HG02870 (cell line): ENCODE measurements at regions not wholly inside any gene's neighbourhood (a gene's known extent, or its start where the extent isn't known, plus 50 kb on each side); places are given as distances from the start of the nearest gene placed in this dataset.

Source experiments
- ATAC-seq: cut with Tn5 transposase; IDR thresholded peaks from one replicate; pipeline ENCODE4 v1.9.1; 2021; ENCODE audit warnings: mild to moderate bottlenecking, moderate library complexity; ENCODE audit not compliant: unreplicated experiment

DNA sequence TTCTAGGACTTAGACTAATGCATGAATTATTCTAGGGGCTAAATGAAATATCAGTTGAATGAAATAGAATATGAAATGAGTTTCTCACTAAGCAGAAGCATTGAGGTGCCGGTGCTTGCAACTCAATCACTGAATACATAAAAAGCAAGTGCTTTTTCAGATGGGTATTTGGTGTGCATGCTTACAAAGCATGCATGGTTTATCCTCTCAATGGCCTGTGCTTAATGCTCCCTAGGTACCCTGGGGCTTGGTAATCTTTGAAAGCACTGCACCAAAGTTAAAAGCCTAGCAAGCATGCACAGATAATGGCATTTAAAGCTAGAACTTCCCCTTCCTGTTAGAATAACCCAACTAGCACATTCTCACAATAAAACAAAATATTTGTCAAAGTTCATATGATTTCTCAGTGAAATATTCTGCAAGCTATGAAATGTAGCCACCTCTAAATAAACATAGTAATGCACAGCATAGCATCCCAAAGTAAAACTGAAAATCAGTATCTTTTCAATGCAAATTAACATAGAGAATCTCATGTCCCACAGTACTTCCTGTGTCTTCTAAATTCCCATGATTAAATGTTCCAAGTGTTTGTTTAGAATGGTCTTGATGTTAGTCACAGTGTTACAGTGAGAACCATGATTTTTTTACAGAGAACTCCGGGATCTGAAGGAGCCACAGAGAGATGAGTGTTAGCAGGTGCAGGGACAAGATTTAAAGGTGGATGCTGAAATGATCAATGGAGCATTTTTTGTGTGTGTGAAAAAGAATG is 143.4 kb upstream of the CDH6 start:
- no peak for ATAC-seq

DNA sequence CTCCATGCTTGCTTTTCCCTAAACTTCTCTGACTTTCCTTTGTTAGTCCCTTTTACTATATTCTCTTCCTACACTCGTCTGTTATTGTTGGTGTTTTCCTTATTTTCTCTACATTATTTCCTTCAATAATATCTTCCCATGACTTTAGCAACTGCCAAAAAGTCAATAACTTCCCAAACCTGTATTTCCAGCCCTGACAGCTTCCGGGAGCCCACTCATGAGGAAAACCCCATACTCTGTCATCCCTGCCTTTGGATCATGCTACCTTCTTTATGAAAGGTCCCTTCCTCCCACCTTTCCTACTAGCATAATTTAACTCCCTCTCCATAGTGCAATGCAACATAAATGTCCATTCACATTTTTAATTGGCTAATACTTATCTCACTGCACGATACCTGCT is 144.0 kb upstream of the CDH6 start:
- ATAC-seq, result no peak

DNA sequence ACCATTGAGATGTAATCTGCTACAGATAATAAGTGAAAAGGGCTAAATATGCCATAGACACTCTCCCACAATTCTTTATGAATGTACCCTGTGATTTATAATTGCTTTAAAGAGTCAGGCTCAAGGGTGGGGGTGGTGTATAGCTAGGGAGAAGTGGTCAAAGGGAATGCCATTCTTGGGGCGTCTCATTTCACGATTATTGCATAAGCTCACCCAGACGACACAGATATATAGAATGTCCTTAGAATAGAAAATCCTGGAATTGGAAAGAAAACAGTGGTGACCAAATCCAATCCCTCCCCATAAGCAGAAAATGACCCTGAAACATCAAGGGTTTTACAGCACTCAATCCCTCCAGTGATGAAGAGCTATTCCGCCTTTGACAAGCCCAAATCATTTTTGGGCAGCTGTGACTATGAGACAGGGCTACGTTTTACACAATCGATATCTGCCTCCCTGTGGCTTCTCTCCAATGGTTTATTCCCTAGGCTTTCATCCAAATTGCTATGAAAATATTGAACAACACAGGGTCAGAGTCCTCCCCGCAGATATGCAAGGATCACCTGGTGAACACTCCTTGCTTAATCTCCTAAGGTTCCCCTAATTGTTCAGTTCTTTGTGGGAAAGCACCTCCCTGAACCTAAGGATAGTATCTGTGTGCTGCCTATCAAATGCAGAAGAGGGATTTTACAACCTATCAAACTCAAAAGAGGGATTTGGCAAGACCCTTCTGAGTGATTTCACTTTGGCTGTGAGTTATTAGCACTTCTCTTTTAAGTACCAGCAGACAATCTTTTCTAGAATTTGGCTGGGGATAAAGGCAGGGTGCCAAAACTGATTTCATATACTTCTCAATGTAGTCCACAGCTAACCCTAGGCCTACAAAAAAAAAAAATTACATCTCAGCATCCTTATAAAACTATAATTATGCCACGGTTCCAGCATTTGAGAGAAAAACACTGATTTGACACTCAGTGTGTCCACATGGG is 144.9 kb upstream of the CDH6 start:
- no peak for ATAC-seq

DNA sequence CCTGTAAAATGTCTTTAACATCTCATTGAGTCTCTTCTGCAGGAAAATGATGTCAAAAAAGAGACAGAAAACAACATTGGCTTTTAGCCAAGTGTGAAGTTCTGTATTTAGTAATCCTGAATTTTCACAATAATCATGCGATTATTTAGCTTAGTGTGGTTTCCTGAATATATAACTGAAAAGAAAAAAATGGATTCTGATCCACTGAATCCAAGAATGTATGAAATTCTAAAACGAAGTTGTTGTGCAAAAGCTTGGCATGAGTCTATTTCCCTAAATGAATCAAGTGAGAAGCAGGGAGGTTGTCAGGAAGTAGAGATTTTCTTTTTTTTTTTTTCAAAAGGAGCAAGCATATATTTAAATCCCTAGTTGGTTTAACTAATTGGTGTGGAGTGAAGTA is 145.9 kb upstream of the CDH6 start:
- no peak for ATAC-seq

DNA sequence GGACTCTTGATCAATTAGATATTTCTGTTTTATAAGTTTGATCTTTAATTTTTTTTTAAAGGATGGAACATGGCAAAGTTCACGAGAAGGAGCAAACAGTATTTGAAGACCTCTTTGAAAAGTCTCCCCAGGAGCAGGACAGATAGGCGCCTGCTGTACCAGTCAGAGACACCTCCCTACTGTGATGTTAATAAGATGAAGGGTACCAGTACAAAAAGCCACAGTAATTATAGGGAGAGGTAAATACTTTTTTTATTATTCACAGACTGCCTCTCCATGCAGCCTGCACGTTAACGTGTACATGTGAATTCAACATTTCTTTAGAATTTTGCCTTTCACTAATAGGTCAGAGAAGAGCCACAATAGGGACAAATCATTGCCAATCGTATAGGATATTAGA is 146.5 kb upstream of the CDH6 start:
- no peak for ATAC-seq

DNA sequence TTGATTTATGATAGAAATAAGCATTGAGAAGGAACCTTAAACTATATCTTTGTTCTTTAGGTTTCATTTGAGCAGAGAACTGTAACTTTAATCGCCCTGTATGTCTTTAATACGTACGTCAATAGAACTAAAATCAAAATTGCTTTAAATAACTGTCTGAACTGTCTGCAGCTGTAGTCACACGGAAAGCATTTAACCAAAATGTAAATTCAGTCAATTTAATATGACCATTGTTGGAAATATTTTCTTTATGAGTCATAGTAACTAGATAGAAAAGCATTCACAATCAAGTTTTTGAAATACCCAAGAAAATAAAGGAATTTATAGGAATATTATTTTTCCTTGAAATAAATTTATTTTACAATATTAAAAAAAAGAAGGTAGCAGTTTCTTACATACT is 157.1 kb upstream of the CDH6 start:
- ATAC-seq, result no peak

DNA sequence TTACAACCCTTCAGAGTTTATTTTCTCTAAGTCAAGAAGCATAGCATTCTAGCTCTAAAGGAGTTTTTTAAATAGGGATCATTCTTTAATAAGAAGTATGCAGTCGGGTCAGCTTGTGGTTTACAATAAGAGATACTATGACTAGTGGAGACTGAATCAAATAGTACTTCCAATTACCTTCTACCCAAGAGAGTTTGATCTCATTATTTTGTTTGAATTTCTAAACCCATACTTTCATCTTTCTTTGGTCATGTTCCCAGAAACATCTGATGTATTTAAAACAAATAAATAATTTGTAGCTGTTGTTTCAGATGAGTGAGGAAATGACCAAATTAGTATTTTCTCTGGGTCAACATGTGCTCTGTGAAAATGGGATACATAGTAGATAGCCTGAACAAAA is 160.2 kb upstream of the CDH6 start:
- no peak for ATAC-seq

DNA sequence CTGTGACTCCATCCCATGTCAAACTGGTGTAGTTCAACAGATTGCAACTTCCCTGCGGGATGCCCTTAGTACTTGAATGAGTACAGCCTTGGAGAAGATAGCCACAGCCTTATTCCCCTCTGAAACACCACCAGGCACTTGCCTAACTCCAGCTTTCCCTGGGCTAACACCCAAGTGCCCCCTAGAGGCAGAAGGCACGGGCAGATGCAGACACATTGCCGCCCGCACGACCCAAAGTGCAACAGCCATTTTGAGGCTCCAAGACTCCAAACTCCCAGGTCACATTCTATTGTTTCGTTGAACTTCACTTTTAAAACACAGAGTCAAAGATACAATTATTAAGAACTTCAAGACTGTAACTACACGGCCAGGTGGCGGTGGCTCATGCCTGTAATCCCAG is 163.6 kb upstream of the CDH6 start:
- ATAC-seq, result no peak

DNA sequence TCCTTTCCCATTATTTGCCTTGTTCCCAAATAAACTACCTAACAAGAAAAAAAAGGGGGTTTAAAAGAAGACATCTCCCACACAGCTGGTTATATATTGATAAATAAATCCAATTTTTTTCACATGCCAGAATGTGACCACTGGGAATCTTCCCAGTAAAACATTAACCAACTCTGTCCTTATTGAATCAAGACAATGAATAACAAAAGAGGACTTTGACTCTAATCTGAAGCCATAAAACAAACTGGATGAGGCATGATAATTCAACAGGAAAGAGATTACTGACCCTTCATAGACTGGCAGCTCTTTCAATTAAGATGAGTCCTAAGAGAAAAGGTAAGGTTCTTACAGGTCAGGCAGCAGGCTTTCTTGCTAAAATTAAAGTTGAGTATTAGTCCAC is 165.8 kb upstream of the CDH6 start:
- no peak for ATAC-seq

DNA sequence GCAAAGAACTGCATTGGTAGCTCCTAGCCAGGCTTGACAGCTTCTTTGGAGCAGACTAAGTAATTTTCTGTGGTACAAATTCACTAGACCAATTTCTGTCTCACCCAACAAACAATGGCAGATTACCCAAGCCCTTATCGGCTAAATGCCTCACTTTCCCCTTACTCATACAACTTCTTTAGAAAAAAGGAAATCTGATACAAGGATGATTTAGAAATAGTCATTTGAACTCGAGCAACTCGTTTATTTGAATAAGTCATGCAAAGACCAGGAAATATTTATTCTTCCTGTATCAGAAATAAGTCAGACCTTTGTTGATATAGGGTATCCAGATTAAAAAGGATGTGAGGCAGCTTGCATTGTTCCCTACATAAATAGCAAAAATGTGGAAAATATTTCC is 170.4 kb upstream of the CDH6 start:
- no peak for ATAC-seq

DNA sequence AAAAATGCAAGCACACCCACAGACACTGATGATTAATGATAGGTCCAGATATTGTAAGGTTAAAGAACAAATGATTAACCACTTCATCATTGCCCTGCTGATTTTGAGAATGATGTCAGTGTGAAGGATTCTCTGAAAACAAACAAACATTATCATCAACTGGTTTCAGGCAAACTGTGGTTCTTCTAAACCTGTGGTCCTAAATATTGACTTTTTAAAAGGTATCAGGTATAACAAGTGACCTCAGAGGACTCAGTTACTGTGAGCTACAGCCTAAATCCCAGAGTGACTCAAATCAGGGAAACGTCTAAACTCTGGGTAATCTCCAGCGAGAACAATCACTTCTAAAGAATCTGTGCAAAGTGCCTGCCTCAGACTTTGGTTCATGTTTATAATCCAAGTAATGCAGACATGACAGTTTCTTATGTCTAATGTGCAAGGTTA is 172.3 kb upstream of the CDH6 start:
- ATAC-seq, result no peak

DNA sequence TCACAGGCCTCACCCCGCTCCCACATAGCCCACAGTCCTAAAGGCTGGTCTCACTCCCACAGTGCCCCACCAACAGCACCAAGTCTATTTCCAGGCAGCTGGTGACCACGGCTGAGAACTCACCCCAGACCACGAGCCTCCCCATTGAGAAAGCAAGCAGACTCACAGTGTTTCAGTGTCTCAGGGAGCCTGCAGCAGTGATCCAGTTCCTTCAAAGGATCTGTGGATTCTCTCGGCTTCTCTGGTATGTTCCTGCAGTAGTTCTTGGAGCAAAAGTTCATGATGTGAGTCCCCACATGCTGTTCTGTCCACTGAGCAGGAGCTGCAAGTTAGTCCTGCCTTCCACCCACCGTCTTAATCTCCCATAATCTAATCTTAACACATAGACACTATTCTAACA is 185.3 kb upstream of the CDH6 start:
- ATAC-seq, result no peak

DNA sequence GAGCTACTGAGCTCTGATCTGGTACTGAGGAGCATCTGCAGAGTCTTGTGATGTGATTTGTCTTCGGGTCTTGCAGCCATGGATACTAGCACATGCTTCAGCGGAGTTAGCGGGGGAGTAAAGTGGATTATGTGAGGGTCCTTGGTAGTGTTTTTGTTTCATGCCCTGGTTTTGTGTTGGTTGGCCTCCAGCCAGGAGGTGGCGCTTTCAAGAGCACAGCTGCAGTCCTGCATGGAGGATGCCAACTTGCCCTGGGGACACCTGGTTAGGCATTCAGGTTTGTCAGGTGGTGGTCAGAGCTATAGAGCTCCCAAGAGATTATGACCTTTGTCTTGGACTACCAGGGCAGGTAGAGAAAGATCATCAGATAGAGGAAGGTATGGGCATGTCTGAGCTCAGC is 185.8 kb upstream of the CDH6 start:
- no peak for ATAC-seq

DNA sequence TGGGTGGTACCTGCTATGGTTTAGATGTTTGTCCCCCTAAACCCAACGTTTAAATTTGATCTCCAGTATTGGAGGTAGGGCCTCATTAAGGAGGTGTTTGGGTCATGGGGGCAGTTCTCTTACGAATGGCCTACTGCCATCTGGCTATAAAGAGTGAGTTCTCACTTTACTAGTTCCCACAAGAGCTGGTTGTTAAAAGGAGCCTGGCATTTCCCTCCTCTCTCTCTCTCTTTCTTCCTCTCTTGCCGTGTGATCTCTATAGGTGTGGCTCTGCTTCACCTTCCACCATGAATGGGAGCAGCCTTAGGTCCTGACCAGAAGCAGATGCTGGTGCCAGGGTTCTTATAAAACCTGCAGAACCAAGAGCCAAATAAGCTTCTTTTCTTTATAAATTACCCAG is 193.2 kb upstream of the CDH6 start:
- no peak for ATAC-seq

DNA sequence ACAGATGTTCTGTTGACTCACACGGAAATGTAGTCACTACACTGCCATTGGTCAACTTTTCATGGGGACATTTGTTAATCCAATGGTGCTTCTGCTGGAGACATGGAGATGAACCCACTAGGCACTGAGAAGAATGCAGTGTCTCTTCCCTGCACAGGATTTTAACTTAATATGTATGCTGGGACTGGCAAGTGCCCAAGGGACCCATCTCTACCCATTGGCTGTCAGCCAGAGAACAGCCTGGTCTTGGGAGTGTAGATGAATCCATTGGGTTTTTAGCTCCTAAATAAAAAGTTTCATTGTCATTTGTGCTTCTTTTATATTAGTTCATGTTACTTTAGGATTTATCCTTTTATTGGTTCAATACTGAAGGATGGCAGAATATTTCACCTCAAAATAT is 195.8 kb upstream of the CDH6 start:
- no peak for ATAC-seq

DNA sequence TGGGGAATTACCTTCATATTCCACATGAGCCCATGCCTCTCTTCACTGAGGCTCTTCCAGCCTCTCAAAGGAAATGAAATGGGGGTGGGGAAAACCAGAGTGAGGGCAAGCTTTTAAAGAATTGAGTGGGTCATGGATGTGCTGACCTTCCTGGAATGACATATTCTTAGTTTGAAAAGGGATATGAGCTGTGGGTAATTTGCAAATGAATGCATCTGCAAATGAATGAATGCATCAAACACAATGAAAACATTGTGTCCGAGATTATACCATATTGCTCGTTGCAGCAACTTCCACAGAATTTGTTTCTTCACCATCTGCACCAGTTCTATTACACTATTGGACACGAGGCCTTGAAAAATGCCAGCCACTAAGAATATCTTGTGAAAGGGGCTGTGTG is 198.6 kb upstream of the CDH6 start:
- no peak for ATAC-seq

DNA sequence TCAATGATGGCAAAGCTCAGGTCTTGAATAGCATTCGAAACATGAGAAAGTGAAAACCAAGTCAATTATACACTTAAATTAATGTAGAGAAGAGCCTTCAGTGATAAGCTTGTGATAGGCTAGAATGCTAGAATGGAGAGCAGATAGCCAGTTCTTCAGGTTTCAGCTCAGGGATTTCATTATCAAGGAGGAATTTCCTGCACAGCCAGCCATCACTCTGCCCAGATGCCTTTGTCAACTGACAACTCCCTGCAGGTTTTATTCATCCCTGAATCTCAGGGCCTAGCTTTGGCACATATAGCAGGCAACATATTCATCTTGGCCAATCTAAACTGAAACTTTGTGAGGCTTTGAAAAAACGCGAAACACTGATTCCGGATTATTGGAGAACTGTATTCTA is 199.3 kb upstream of the CDH6 start:
- no peak for ATAC-seq

DNA sequence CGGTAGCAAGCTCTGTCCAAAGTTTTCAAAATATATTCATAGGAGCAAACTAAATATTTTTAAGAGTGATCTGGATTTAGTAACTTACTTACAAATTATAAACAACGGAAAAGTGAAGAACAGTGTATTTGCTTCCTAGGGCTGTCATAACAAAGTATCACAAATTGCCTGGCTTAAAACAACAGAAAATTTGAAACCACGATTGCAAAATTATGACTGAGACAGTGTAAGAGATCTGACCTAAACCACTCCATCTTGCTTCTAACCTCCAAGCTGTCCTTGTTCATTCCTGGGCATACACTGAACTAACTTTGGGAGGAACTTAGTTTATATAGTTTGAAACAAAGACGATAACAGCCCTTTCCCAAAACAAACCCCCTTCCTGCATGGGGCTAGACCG is 202.0 kb upstream of the CDH6 start:
- no peak for ATAC-seq

DNA sequence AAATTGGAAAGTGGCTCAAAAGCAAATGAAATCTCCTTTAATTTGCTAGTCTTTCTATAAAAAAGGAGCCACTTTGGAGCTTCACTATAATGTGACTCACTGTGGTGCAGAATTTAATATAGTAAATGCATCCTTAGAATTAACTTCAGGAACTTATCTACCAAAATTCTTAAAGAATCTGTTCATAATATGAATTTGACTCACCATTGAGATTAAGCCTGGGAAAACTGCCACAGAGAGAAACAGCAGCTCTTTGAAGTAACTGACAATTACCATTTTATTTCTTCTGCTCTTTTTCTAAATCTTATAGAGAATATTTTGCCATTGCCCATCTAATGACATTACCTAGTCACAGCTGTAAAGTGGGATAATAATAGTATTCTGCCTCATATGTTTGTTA is 211.9 kb upstream of the CDH6 start:
- no peak for ATAC-seq

DNA sequence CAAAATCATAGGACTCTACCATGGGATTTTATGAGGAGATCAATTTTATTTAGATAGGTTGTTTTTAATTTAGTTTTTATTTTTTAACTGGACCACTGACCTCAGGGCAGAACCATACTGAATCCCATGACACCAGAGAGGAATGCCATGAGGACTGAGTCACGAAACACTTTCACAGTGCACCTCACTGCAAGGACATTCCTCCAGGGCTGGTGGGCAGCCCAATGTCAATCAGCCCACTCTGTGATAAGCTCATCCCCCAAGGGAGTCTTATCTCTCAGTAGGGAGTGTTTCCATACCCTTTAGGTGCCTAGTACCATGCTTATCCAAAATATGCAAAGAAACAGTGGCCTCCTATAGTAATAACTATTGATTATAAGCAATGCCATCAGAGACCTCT is 224.5 kb upstream of the CDH6 start:
- no peak for ATAC-seq

DNA sequence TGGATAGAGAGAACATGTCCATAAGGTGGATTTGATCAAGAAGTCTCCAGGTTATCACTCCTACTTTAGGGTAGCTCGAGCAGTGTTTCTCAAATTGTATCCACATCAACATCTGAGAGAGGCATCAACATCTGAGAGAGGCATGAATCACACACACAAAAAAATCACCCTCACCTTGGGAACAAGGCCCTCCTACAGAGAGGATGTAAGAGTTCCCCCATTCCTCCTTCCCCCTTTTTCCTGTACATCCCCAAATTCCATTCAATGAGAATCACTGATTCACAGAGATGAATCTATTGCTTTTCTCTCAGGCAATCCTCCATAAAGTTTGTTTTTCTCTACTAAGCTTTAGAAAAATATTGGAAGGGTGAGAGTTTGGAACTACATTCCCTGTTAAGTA is 233.4 kb upstream of the CDH6 start:
- no peak for ATAC-seq

DNA sequence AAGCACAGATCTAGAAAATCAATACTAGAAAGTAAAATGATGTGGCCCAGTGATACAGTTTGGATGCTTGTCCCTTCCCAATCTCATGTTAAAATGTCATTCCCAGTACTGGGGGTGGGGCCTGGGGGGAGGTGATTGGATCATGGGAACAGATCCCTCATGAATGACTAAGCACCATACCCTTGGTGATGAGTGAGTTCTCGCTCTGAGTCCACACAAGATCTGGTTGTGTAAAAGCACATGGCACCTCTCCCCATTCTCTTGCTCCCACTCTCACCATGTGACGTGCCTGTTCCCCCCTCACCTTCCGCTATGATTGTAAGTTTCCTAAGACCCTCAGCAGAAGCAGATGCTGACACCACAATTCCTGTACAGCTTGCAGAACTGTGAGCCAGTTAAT is 234.2 kb upstream of the CDH6 start:
- ATAC-seq, result no peak
